HepG2 (cell line): ENCODE measurements at regions not wholly inside any gene's neighbourhood (a gene's known extent, or its start where the extent isn't known, plus 50 kb on each side); places are given as distances from the start of the nearest gene placed in this dataset.

Experiments
- ATAC-seq: fragments of 200-7000 bp; cut with Tn5 transposase; 3 replicates; pipeline ENCODE4 v1.9.1; 2020; ENCODE audit warnings: mild to moderate bottlenecking, moderate library complexity
- BruUV-seq: library from RNA; stranded (reverse); fragments of 400-500 nt; replicated peaks from 2 replicates; lab custom pipeline; 2021; lab: Mats Ljungman, UMichigan
- CTCF ChIA-PET: fragments of 300-600 bp; formaldehyde crosslinking; extraction: SDS; loops from one replicate; lab custom pipeline; 2021; ENCODE audit warnings: low total read pairs, inconsistent platforms, low intra/inter-chr PET ratio; lab: Yijun Ruan, JAX
- POLR2A ChIA-PET: fragments of 350-600 bp; sonication (Branson Sonifier 250); formaldehyde crosslinking; loops from one replicate; lab custom pipeline; 2020; ENCODE audit warnings: antibody characterized with exemption, inconsistent platforms; lab: Yijun Ruan, JAX
- DNase-seq: peaks from one replicate; pipeline ENCODE4 v3.0.0-alpha.2; 2015; ENCODE audit warnings: low spot score
- FAIRE-seq: peaks from 3 replicates; lab custom pipeline; 2011; peaks lifted over from hg19 to GRCh38; lab: Jason Lieb, UNC
- H2AFZ ChIP-seq: one replicate; pipeline ENCODE4 v1.6.1; 2011; ENCODE audit warnings: low read length, inconsistent platforms
- H3K27ac ChIP-seq: fragments of 300-600 bp; 3 replicates; pipeline ENCODE4 v1.8.0; 2011; ENCODE audit warnings: mixed run types, mild to moderate bottlenecking, mixed read lengths, low read length, inconsistent platforms; ENCODE audit not compliant: insufficient read depth; ENCODE audit errors: extremely low read length
- H3K27me3 ChIP-seq, 2 experiments: fragments of 200-600 bp in 1 of 2; 2 replicates in 1 of 2; 3 replicates in 1 of 2; pipeline versions ENCODE4 v1.6.0 to v1.8.0; 2011; ENCODE audit warnings: low read length in 2 of 2, mild to moderate bottlenecking in 2 of 2, moderate library complexity in 2 of 2, inconsistent platforms in 1 of 2; ENCODE audit not compliant: insufficient read depth in 2 of 2, control insufficient read depth in 1 of 2
- H3K36me3 ChIP-seq, 2 experiments: fragments of 200-600 bp in 1 of 2; replicated peaks in 1 of 2; 2 replicates in 1 of 2; 3 replicates in 1 of 2; pipeline versions ENCODE4 v1.5.1 to v1.8.0; 2011; ENCODE audit warnings: low read length in 2 of 2, inconsistent platforms in 1 of 2; ENCODE audit not compliant: insufficient read depth in 2 of 2, control insufficient read depth in 1 of 2
- H3K4me1 ChIP-seq: 2 replicates; pipeline ENCODE4 v1.5.1; 2012; ENCODE audit warnings: low read length, inconsistent platforms; ENCODE audit not compliant: insufficient read depth
- H3K4me2 ChIP-seq: 2 replicates; pipeline ENCODE4 v1.6.0; 2011; ENCODE audit warnings: low read depth, low read length, inconsistent platforms
- H3K4me3 ChIP-seq, 3 experiments: fragments of 200-600 bp in 1 of 3; sonication (generic), shearing (Covaris generic) in 1 of 3; replicated peaks in 1 of 3; 2 replicates each; pipeline ENCODE4 v1.5.1; 2011 to 2016; ENCODE audit warnings: low read length in 3 of 3, inconsistent platforms in 2 of 3, low read depth in 2 of 3, mild to moderate bottlenecking in 2 of 3, control low read depth in 1 of 3, mixed read lengths in 1 of 3; ENCODE audit not compliant: insufficient read depth in 1 of 3
- H3K79me2 ChIP-seq: one replicate; pipeline ENCODE4 v1.6.1; 2011; ENCODE audit warnings: low read length, inconsistent platforms; ENCODE audit not compliant: insufficient read depth
- H3K9ac ChIP-seq: 2 replicates; pipeline ENCODE4 v1.6.0; 2011; ENCODE audit warnings: mild to moderate bottlenecking, low read depth, low read length, inconsistent platforms; ENCODE audit not compliant: insufficient read depth
- H3K9me3 ChIP-seq: 2 replicates; pipeline ENCODE4 v1.5.1; 2012; ENCODE audit warnings: mild to moderate bottlenecking, low read length
- H4K20me1 ChIP-seq: 2 replicates; pipeline ENCODE4 v1.6.0; 2011; ENCODE audit warnings: inconsistent platforms, mild to moderate bottlenecking, low read length, moderate library complexity; ENCODE audit not compliant: insufficient read depth
- ELF4 ChIP-seq: sonication (generic); formaldehyde crosslinking; IDR thresholded peaks from 2 replicates; pipeline ENCODE4 v1.5.0; 2020; ENCODE audit warnings: missing genetic modification reagents, mild to moderate bottlenecking, moderate library complexity, borderline replicate concordance
- HDAC6 ChIP-seq: fragments of 200-600 bp; sonication (generic); IDR thresholded peaks from 2 replicates; pipeline ENCODE4 v1.7.0; 2017; ENCODE audit warnings: mild to moderate bottlenecking, antibody characterized with exemption, low read length, low read depth
- MEF2D ChIP-seq: sonication (generic); formaldehyde crosslinking; IDR thresholded peaks from 2 replicates; pipeline ENCODE4 v1.5.1; 2020; ENCODE audit warnings: mild to moderate bottlenecking, missing genetic modification reagents
- NCOR1 ChIP-seq: fragments of 200-600 bp; sonication (generic); IDR thresholded peaks from 2 replicates; pipeline ENCODE4 v1.7.0; 2017; ENCODE audit warnings: antibody characterized with exemption, low read length, borderline replicate concordance
- PCBP1 ChIP-seq: fragments of 200-400 bp; formaldehyde crosslinking; IDR thresholded peaks from 2 replicates; pipeline ENCODE4 v1.6.1; 2017; ENCODE audit warnings: mild to moderate bottlenecking, low read depth, low read length, borderline replicate concordance
- POGZ ChIP-seq: sonication (generic); formaldehyde crosslinking; IDR thresholded peaks from 2 replicates; pipeline ENCODE4 v1.4.0; 2020; ENCODE audit warnings: mild to moderate bottlenecking, missing genetic modification reagents
- POLR2G ChIP-seq: fragments of 200-400 bp; formaldehyde crosslinking; IDR thresholded peaks from 2 replicates; pipeline ENCODE4 v1.6.1; 2018; ENCODE audit warnings: mild to moderate bottlenecking, low read depth, low read length, moderate library complexity
- RBAK ChIP-seq: sonication (generic); formaldehyde crosslinking; IDR thresholded peaks from 2 replicates; pipeline ENCODE4 v1.5.1; 2020; ENCODE audit warnings: mild to moderate bottlenecking, missing genetic modification reagents
- SATB2 ChIP-seq: sonication (generic); formaldehyde crosslinking; IDR thresholded peaks from 2 replicates; pipeline ENCODE4 v1.5.0; 2020; ENCODE audit warnings: missing genetic modification reagents
- TBP ChIP-seq: sonication (generic); formaldehyde crosslinking; IDR thresholded peaks from 2 replicates; pipeline ENCODE4 v1.5.0; 2020; ENCODE audit warnings: missing genetic modification reagents
- ZNF160 ChIP-seq: sonication (generic); formaldehyde crosslinking; IDR thresholded peaks from 2 replicates; pipeline ENCODE4 v1.8.0; 2022; ENCODE audit warnings: mild to moderate bottlenecking, inconsistent platforms, missing genetic modification reagents
- ZNF260 ChIP-seq: sonication (generic); formaldehyde crosslinking; IDR thresholded peaks from 2 replicates; pipeline ENCODE4 v1.4.0; 2020; ENCODE audit warnings: missing genetic modification reagents, low read depth, mild to moderate bottlenecking, borderline replicate concordance
- ZNF343 ChIP-seq: sonication (generic); formaldehyde crosslinking; IDR thresholded peaks from 2 replicates; pipeline ENCODE4 v1.4.0; 2020; ENCODE audit warnings: mild to moderate bottlenecking, missing genetic modification reagents
- ZNF451 ChIP-seq: sonication (generic); formaldehyde crosslinking; IDR thresholded peaks from 2 replicates; pipeline ENCODE4 v1.5.0; 2020; ENCODE audit warnings: mild to moderate bottlenecking, missing genetic modification reagents
- WGBS: methylation state at CpG from one replicate; pipeline ENCODE4 v1.1.6; 2017; ENCODE audit warnings: low lambda C conversion rate; 5-methylcytosine and 5-hydroxymethylcytosine counted together
- in situ Hi-C: cut with HindIII; loops from 2 replicates; pipeline ENCODE4 v1.10.0; 2017; ENCODE audit warnings: low pct_unique_long_range_greater_than_20kb; ENCODE audit not compliant: extremely low pct_ligation_motif_present
- intact Hi-C: fragments of 100-400 bp; cut with micrococcal nuclease; formaldehyde crosslinking; loops from one replicate; pipeline ENCODE4 v1.10.0; 2022; ENCODE audit not compliant: unreplicated experiment
- TF ChIP-seq, protein P1 (sequence below): sonication (generic); formaldehyde crosslinking; IDR thresholded peaks from 2 replicates; pipeline ENCODE4 v1.8.0; 2022; ENCODE audit warnings: missing genetic modification reagents, mild to moderate bottlenecking, inconsistent platforms, borderline replicate concordance
- TF ChIP-seq, protein P2 (sequence below): IDR thresholded peaks from 2 replicates; pipeline ENCODE4 v1.6.1; 2016

DNA sequence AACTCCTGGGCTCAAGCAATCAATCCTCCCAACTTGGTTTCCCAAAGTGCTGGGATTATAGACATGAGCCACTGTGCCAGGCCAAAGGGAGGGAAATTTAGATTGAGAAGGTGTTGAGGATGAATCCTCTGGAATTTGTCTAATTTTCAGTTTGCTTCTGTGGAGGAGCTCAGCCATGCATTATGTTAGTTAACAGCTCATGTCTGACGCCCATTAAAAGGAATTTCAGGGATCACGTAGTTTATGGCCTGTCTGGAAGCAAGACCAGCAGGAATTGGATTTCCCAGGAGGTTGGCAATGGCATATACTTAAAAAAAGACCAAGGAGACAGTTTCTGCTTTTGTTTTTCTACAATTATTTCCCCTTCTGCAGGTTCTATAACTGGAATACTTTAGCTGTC lies 165.7 kb downstream of the OTUD1 start:
- TF ChIP-seq POGZ (CRISPR knock-in tag) (no peak), ZNF343 (no peak), NCOR1 (no peak), HDAC6 (no peak), MEF2D (CRISPR knock-in tag) (no peak), ELF4 (CRISPR knock-in tag) (no peak), POLR2G (no peak), SATB2 (CRISPR knock-in tag) (no peak), ZNF160 (CRISPR knock-in tag) (no peak), ZNF451 (no peak), PCBP1 (no peak), RBAK (CRISPR knock-in tag) (no peak), TBP (CRISPR knock-in tag) (no peak), ZNF260 (CRISPR knock-in tag) (no peak)
- TF ChIP-seq, protein P1, sequence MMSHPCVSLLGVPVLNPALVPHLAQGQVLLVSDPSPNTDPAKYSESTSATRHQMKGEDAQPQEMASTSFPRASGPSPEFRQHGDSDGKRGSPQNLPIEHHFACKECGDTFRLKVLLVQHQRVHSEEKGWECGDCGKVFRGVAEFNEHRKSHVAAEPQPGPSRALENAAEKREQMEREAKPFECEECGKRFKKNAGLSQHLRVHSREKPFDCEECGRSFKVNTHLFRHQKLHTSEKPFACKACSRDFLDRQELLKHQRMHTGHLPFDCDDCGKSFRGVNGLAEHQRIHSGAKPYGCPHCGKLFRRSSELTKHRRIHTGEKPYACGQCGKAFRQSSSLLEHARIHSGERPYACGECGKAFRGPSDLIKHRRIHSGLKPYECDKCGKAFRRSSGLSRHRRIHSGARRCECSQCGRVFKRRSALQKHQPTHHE (CRISPR knock-in tag), result no peak
- TF ChIP-seq, protein P2, sequence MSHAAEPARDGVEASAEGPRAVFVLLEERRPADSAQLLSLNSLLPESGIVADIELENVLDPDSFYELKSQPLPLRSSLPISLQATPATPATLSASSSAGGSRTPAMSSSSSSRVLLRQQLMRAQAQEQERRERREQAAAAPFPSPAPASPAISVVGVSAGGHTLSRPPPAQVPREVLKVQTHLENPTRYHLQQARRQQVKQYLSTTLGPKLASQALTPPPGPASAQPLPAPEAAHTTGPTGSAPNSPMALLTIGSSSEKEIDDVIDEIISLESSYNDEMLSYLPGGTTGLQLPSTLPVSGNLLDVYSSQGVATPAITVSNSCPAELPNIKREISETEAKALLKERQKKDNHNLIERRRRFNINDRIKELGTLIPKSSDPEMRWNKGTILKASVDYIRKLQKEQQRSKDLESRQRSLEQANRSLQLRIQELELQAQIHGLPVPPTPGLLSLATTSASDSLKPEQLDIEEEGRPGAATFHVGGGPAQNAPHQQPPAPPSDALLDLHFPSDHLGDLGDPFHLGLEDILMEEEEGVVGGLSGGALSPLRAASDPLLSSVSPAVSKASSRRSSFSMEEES (CRISPR knock-in tag), result no peak
- CTCF ChIA-PET, result no interaction called here
- POLR2A ChIA-PET, result no interaction called here

More for the DNA sequence above, 165.7 kb downstream of the OTUD1 start:
- DNase-seq, result no peak
- intact Hi-C loops (no loop called here), in situ Hi-C loops (no loop called here)
- Histone ChIP-seq H3K79me2 (no peaks in the 10 kb centered on the region), H3K4me3 (no peak overlapping the region), H4K20me1 (no peaks in the 10 kb centered on the region), H3K36me3 (no peaks in the 10 kb centered on the region), H3K4me1 (no peaks in the 10 kb centered on the region), H3K27me3 (no peaks in the 10 kb centered on the region), H2AFZ (no peak overlapping the region), H3K9ac (no peak overlapping the region), H3K4me2 (no peak overlapping the region), H3K27ac (no peak overlapping the region), H3K9me3 (no peaks in the 10 kb centered on the region)
- ATAC-seq, result no peak
- BruUV-seq, result no TSS peak
- 0% methylated on average over 2 of the region's 2 CpGs for WGBS
- no peak for FAIRE-seq
